GM21619 (cell line): ENCODE measurements at regions not wholly inside any gene's neighbourhood (a gene's known extent, or its start where the extent isn't known, plus 50 kb on each side); places are given as distances from the start of the nearest gene placed in this dataset.
"Not testable (repeated sequence)": the region's sequence is repeated elsewhere in the genome, so short reads cannot be mapped to it uniquely, and the experiment has no call there.

ENCODE experiments used
- ATAC-seq: cut with Tn5 transposase; IDR thresholded peaks from one replicate; pipeline ENCODE4 v1.9.1; 2021; ENCODE audit not compliant: unreplicated experiment

GRCh38 chr5:10921160-10921559 lies 160.1 kb upstream of the DAP start:
- ATAC-seq = no peak

- no peak for ATAC-seq
Measured at GRCh38 chr5:10920400-10920799, 159.4 kb upstream of the DAP start.

GRCh38 chr5:10914741-10915480 lies 153.9 kb upstream of the DAP start:
- ATAC-seq = no peak

GRCh38 chr5:10913841-10914240 lies 152.8 kb upstream of the DAP start:
- no peak for ATAC-seq

GRCh38 chr5:10913181-10913810 lies 152.3 kb upstream of the DAP start:
- ATAC-seq = no peak

- no peak for ATAC-seq
Measured at GRCh38 chr5:10912435-10912834, 151.4 kb upstream of the DAP start.

- no peak for ATAC-seq
Measured at GRCh38 chr5:10910261-10910660, 149.2 kb upstream of the DAP start.

- ATAC-seq = no peak
Measured at GRCh38 chr5:10904862-10905432, 143.9 kb upstream of the DAP start.

- ATAC-seq = no peak
Measured at GRCh38 chr5:10903786-10904560, 142.9 kb upstream of the DAP start.

GRCh38 chr5:10902145-10902544 lies 141.1 kb upstream of the DAP start:
- no peak for ATAC-seq

GRCh38 chr5:10898514-10898913 lies 137.5 kb upstream of the DAP start:
- no peak for ATAC-seq

- ATAC-seq = no peak
Measured at GRCh38 chr5:10896016-10896415, 135.0 kb upstream of the DAP start.

- ATAC-seq = no peak
Measured at GRCh38 chr5:10894445-10895054, 133.5 kb upstream of the DAP start.

- ATAC-seq = no peak
Measured at GRCh38 chr5:10892911-10893215, 131.8 kb upstream of the DAP start.

- ATAC-seq = no peak
Measured at GRCh38 chr5:10892147-10892910, 131.3 kb upstream of the DAP start.

GRCh38 chr5:10891193-10891592 lies 130.2 kb upstream of the DAP start:
- no peak for ATAC-seq

- no peak for ATAC-seq
Measured at GRCh38 chr5:10886497-10886896, 125.5 kb upstream of the DAP start.

GRCh38 chr5:10885026-10885425 lies 124.0 kb upstream of the DAP start:
- no peak for ATAC-seq

- ATAC-seq = not testable (repeated sequence)
Measured at GRCh38 chr5:10883945-10884344, 122.9 kb upstream of the DAP start.

- no peak for ATAC-seq
Measured at GRCh38 chr5:10880934-10881333, 119.9 kb upstream of the DAP start.

GRCh38 chr5:10876996-10877395 lies 116.0 kb upstream of the DAP start:
- ATAC-seq = not testable (repeated sequence)
